HepG2 (cell line): ENCODE measurements at regions not wholly inside any gene's neighbourhood (a gene's known extent, or its start where the extent isn't known, plus 50 kb on each side); places are given as distances from the start of the nearest gene placed in this dataset.

Experiments used
- ATAC-seq: fragments of 200-7000 bp; cut with Tn5 transposase; 3 replicates; pipeline ENCODE4 v1.9.1; 2020; ENCODE audit warnings: mild to moderate bottlenecking, moderate library complexity
- BruUV-seq: library from RNA; stranded (reverse); fragments of 400-500 nt; replicated peaks from 2 replicates; lab custom pipeline; 2021; lab: Mats Ljungman, UMichigan
- CTCF ChIA-PET: fragments of 300-600 bp; formaldehyde crosslinking; extraction: SDS; loops from one replicate; lab custom pipeline; 2021; ENCODE audit warnings: low total read pairs, inconsistent platforms, low intra/inter-chr PET ratio; lab: Yijun Ruan, JAX
- POLR2A ChIA-PET: fragments of 350-600 bp; sonication (Branson Sonifier 250); formaldehyde crosslinking; loops from one replicate; lab custom pipeline; 2020; ENCODE audit warnings: antibody characterized with exemption, inconsistent platforms; lab: Yijun Ruan, JAX
- DNase-seq: peaks from one replicate; pipeline ENCODE4 v3.0.0-alpha.2; 2015; ENCODE audit warnings: low spot score
- FAIRE-seq: peaks from 3 replicates; lab custom pipeline; 2011; peaks lifted over from hg19 to GRCh38; lab: Jason Lieb, UNC
- H2AFZ ChIP-seq: one replicate; pipeline ENCODE4 v1.6.1; 2011; ENCODE audit warnings: low read length, inconsistent platforms
- H3K27ac ChIP-seq: fragments of 300-600 bp; 3 replicates; pipeline ENCODE4 v1.8.0; 2011; ENCODE audit warnings: mixed run types, mild to moderate bottlenecking, mixed read lengths, low read length, inconsistent platforms; ENCODE audit not compliant: insufficient read depth; ENCODE audit errors: extremely low read length
- H3K27me3 ChIP-seq, 2 experiments: fragments of 200-600 bp in 1 of 2; 2 replicates in 1 of 2; 3 replicates in 1 of 2; pipeline versions ENCODE4 v1.6.0 to v1.8.0; 2011; ENCODE audit warnings: low read length in 2 of 2, mild to moderate bottlenecking in 2 of 2, moderate library complexity in 2 of 2, inconsistent platforms in 1 of 2; ENCODE audit not compliant: insufficient read depth in 2 of 2, control insufficient read depth in 1 of 2
- H3K36me3 ChIP-seq, 2 experiments: fragments of 200-600 bp in 1 of 2; replicated peaks in 1 of 2; 2 replicates in 1 of 2; 3 replicates in 1 of 2; pipeline versions ENCODE4 v1.5.1 to v1.8.0; 2011; ENCODE audit warnings: low read length in 2 of 2, inconsistent platforms in 1 of 2; ENCODE audit not compliant: insufficient read depth in 2 of 2, control insufficient read depth in 1 of 2
- H3K4me1 ChIP-seq: 2 replicates; pipeline ENCODE4 v1.5.1; 2012; ENCODE audit warnings: low read length, inconsistent platforms; ENCODE audit not compliant: insufficient read depth
- H3K4me2 ChIP-seq: 2 replicates; pipeline ENCODE4 v1.6.0; 2011; ENCODE audit warnings: low read depth, low read length, inconsistent platforms
- H3K4me3 ChIP-seq, 3 experiments: fragments of 200-600 bp in 1 of 3; sonication (generic), shearing (Covaris generic) in 1 of 3; replicated peaks in 1 of 3; 2 replicates each; pipeline ENCODE4 v1.5.1; 2011 to 2016; ENCODE audit warnings: low read length in 3 of 3, inconsistent platforms in 2 of 3, low read depth in 2 of 3, mild to moderate bottlenecking in 2 of 3, control low read depth in 1 of 3, mixed read lengths in 1 of 3; ENCODE audit not compliant: insufficient read depth in 1 of 3
- H3K79me2 ChIP-seq: one replicate; pipeline ENCODE4 v1.6.1; 2011; ENCODE audit warnings: low read length, inconsistent platforms; ENCODE audit not compliant: insufficient read depth
- H3K9ac ChIP-seq: 2 replicates; pipeline ENCODE4 v1.6.0; 2011; ENCODE audit warnings: mild to moderate bottlenecking, low read depth, low read length, inconsistent platforms; ENCODE audit not compliant: insufficient read depth
- H3K9me3 ChIP-seq: 2 replicates; pipeline ENCODE4 v1.5.1; 2012; ENCODE audit warnings: mild to moderate bottlenecking, low read length
- H4K20me1 ChIP-seq: 2 replicates; pipeline ENCODE4 v1.6.0; 2011; ENCODE audit warnings: inconsistent platforms, mild to moderate bottlenecking, low read length, moderate library complexity; ENCODE audit not compliant: insufficient read depth
- CREB1 ChIP-seq, 2 experiments: fragments of 450-650 bp in 1 of 2; IDR thresholded peaks; 2 replicates each; pipeline ENCODE4 v1.6.1; 2016 to 2017; ENCODE audit warnings: control low read depth in 1 of 2, mild to moderate bottlenecking in 1 of 2, missing compliant biosample characterization in 1 of 2, missing genetic modification characterization in 1 of 2
- HNRNPH1 ChIP-seq: fragments of 200-400 bp; formaldehyde crosslinking; optimal IDR thresholded peaks from 2 replicates; pipeline ENCODE3; 2017; ENCODE audit warnings: mild to moderate bottlenecking, low read depth, low read length
- JUNB ChIP-seq: sonication (generic); formaldehyde crosslinking; IDR thresholded peaks from 2 replicates; pipeline ENCODE4 v1.8.0; 2022; ENCODE audit warnings: missing genetic modification reagents, mild to moderate bottlenecking, borderline replicate concordance
- PAWR ChIP-seq: sonication (generic); formaldehyde crosslinking; IDR thresholded peaks from 2 replicates; pipeline ENCODE4 v1.4.0; 2020; ENCODE audit warnings: missing genetic modification reagents, mild to moderate bottlenecking, borderline replicate concordance
- TBL1XR1 ChIP-seq: fragments of 150-350 bp; IDR thresholded peaks from 2 replicates; pipeline ENCODE4 v1.6.1; 2014; ENCODE audit warnings: borderline replicate concordance, low read length; ENCODE audit not compliant: partially characterized antibody
- ZFP90 ChIP-seq: sonication (generic); formaldehyde crosslinking; IDR thresholded peaks from 2 replicates; pipeline ENCODE4 v1.8.0; 2022; ENCODE audit warnings: missing genetic modification reagents, mild to moderate bottlenecking, inconsistent platforms, borderline replicate concordance
- ZFY ChIP-seq: sonication (generic); formaldehyde crosslinking; IDR thresholded peaks from 2 replicates; pipeline ENCODE4 v1.4.0; 2020; ENCODE audit warnings: missing genetic modification reagents
- ZKSCAN1 ChIP-seq: fragments of 150-350 bp; IDR thresholded peaks from 2 replicates; pipeline ENCODE4 v1.6.1; 2014; ENCODE audit warnings: low read length
- ZMYM2 ChIP-seq: sonication (generic); formaldehyde crosslinking; IDR thresholded peaks from 2 replicates; pipeline ENCODE4 v1.8.0; 2022; ENCODE audit warnings: mild to moderate bottlenecking, missing genetic modification reagents
- WGBS: methylation state at CpG from one replicate; pipeline ENCODE4 v1.1.6; 2017; ENCODE audit warnings: low lambda C conversion rate; 5-methylcytosine and 5-hydroxymethylcytosine counted together
- in situ Hi-C: cut with HindIII; loops from 2 replicates; pipeline ENCODE4 v1.10.0; 2017; ENCODE audit warnings: low pct_unique_long_range_greater_than_20kb; ENCODE audit not compliant: extremely low pct_ligation_motif_present
- intact Hi-C: fragments of 100-400 bp; cut with micrococcal nuclease; formaldehyde crosslinking; loops from one replicate; pipeline ENCODE4 v1.10.0; 2022; ENCODE audit not compliant: unreplicated experiment
- TF ChIP-seq, protein P1 (sequence below): IDR thresholded peaks from 2 replicates; pipeline ENCODE4 v1.6.1; 2016; ENCODE audit warnings: mild to moderate bottlenecking
- TF ChIP-seq, protein P2 (sequence below): sonication (generic); formaldehyde crosslinking; IDR thresholded peaks from 2 replicates; pipeline ENCODE4 v1.5.0; 2020; ENCODE audit warnings: mild to moderate bottlenecking, missing genetic modification reagents, borderline replicate concordance
- TF ChIP-seq, protein P3 (sequence below): fragments of 450-650 bp; IDR thresholded peaks from 2 replicates; pipeline ENCODE4 v1.6.1; 2016
- TF ChIP-seq, protein P4 (sequence below): sonication (generic); formaldehyde crosslinking; IDR thresholded peaks from 2 replicates; pipeline ENCODE4 v1.4.0; 2020; ENCODE audit warnings: missing genetic modification reagents, borderline replicate concordance

DNA sequence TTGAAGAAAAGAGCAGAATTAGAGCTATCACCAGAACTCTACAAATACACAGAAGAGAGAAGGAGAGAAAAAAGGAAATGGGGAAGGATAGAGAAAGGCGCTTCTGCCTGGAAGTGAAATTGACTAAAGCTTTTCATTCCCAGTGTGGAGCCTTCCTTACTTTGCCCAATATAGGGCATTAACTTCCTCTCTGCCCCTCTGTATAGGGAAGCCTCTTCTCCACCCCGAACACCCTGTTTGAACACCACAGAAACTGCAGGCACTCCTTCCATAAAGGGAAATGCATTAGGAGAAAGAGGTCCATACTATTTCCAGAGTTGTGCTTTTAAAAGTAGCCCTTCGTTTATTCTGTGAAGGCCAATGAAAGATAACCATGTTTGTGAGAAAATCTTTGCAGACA is 248.5 kb downstream of the RAP2B start (continued):
- TF ChIP-seq ZMYM2: no peak
- TF ChIP-seq, protein P1, sequence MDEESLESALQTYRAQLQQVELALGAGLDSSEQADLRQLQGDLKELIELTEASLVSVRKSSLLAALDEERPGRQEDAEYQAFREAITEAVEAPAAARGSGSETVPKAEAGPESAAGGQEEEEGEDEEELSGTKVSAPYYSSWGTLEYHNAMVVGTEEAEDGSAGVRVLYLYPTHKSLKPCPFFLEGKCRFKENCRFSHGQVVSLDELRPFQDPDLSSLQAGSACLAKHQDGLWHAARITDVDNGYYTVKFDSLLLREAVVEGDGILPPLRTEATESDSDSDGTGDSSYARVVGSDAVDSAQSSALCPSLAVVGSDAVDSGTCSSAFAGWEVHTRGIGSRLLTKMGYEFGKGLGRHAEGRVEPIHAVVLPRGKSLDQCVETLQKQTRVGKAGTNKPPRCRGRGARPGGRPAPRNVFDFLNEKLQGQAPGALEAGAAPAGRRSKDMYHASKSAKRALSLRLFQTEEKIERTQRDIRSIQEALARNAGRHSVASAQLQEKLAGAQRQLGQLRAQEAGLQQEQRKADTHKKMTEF (CRISPR knock-in tag): no peak

DNA sequence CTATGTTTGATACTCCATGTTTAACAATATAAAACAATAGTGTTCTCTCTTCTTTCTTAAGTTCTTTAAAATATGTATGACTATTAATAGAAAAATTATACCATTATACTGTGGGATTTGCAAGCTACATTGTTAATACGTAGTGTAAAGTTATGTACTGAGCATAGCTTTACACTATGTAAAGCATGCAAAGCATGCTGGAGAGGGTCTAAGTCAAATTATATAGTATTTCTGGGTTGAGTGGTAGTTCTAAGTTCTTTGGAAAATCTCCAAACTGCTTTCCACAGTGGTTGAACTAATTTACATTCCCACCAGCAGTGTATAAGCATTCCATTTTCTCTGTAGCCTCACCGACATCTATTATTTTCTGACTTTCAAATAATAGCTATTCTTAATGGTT is 253.0 kb downstream of the RAP2B start:
- 47% methylated on average over 2 of the region's 2 CpGs for WGBS
- CTCF ChIA-PET: no interaction called here
- Histone ChIP-seq H3K9ac (no peak overlapping the region), H3K79me2 (no peaks in the 10 kb centered on the region), H3K27ac (no peak overlapping the region), H3K4me3 (no peak overlapping the region), H3K9me3 (peaks cover 22% of the 10 kb centered on the region), H4K20me1 (no peaks in the 10 kb centered on the region), H3K27me3 (no peaks in the 10 kb centered on the region), H2AFZ (no peak overlapping the region), H3K36me3 (no peaks in the 10 kb centered on the region), H3K4me2 (no peak overlapping the region), H3K4me1 (no peaks in the 10 kb centered on the region)
- no TSS peak for BruUV-seq
- ATAC-seq (no peak), DNase-seq (no peak), FAIRE-seq (no peak)
- intact Hi-C loops (no loop called here), in situ Hi-C loops (no loop called here)
- POLR2A ChIA-PET: no interaction called here
- TF ChIP-seq, protein P2, sequence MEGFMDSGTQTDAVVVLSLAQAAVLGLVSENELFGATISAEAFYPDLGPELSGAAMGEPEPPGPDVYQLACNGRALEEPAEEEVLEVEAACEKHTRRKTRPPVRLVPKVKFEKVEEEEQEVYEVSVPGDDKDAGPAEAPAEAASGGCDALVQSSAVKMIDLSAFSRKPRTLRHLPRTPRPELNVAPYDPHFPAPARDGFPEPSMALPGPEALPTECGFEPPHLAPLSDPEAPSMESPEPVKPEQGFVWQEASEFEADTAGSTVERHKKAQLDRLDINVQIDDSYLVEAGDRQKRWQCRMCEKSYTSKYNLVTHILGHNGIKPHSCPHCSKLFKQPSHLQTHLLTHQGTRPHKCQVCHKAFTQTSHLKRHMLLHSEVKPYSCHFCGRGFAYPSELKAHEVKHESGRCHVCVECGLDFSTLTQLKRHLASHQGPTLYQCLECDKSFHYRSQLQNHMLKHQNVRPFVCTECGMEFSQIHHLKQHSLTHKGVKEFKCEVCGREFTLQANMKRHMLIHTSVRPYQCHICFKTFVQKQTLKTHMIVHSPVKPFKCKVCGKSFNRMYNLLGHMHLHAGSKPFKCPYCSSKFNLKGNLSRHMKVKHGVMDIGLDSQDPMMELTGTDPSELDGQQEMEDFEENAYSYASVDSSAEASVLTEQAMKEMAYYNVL (CRISPR knock-in tag): no peak
- TF ChIP-seq ZFY (CRISPR knock-in tag): no peak
- TF ChIP-seq, protein P3, sequence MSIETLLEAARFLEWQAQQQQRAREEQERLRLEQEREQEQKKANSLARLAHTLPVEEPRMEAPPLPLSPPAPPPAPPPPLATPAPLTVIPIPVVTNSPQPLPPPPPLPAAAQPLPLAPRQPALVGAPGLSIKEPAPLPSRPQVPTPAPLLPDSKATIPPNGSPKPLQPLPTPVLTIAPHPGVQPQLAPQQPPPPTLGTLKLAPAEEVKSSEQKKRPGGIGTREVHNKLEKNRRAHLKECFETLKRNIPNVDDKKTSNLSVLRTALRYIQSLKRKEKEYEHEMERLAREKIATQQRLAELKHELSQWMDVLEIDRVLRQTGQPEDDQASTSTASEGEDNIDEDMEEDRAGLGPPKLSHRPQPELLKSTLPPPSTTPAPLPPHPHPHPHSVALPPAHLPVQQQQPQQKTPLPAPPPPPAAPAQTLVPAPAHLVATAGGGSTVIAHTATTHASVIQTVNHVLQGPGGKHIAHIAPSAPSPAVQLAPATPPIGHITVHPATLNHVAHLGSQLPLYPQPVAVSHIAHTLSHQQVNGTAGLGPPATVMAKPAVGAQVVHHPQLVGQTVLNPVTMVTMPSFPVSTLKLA: no peak
- no peak for TF ChIP-seq TBL1XR1
- no peak for TF ChIP-seq ZKSCAN1
- no peak for TF ChIP-seq ZFP90 (CRISPR knock-in tag)
- TF ChIP-seq JUNB (CRISPR knock-in tag): no peak
- TF ChIP-seq CREB1 (IDR thresholded peaks at IDR 0.05): no peak
- TF ChIP-seq CREB1 (CRISPR knock-in tag; IDR thresholded peaks at IDR 0.05): no peak
- TF ChIP-seq, protein P4, sequence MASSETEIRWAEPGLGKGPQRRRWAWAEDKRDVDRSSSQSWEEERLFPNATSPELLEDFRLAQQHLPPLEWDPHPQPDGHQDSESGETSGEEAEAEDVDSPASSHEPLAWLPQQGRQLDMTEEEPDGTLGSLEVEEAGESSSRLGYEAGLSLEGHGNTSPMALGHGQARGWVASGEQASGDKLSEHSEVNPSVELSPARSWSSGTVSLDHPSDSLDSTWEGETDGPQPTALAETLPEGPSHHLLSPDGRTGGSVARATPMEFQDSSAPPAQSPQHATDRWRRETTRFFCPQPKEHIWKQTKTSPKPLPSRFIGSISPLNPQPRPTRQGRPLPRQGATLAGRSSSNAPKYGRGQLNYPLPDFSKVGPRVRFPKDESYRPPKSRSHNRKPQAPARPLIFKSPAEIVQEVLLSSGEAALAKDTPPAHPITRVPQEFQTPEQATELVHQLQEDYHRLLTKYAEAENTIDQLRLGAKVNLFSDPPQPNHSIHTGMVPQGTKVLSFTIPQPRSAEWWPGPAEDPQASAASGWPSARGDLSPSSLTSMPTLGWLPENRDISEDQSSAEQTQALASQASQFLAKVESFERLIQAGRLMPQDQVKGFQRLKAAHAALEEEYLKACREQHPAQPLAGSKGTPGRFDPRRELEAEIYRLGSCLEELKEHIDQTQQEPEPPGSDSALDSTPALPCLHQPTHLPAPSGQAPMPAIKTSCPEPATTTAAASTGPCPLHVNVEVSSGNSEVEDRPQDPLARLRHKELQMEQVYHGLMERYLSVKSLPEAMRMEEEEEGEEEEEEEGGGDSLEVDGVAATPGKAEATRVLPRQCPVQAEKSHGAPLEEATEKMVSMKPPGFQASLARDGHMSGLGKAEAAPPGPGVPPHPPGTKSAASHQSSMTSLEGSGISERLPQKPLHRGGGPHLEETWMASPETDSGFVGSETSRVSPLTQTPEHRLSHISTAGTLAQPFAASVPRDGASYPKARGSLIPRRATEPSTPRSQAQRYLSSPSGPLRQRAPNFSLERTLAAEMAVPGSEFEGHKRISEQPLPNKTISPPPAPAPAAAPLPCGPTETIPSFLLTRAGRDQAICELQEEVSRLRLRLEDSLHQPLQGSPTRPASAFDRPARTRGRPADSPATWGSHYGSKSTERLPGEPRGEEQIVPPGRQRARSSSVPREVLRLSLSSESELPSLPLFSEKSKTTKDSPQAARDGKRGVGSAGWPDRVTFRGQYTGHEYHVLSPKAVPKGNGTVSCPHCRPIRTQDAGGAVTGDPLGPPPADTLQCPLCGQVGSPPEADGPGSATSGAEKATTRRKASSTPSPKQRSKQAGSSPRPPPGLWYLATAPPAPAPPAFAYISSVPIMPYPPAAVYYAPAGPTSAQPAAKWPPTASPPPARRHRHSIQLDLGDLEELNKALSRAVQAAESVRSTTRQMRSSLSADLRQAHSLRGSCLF: no peak
- TF ChIP-seq HNRNPH1: no peak
- no peak for TF ChIP-seq PAWR (CRISPR knock-in tag)
